IMR-90 (cell line): ENCODE measurements at regions not wholly inside any gene's neighbourhood (a gene's known extent, or its start where the extent isn't known, plus 50 kb on each side); places are given as distances from the start of the nearest gene placed in this dataset.

ENCODE experiments used
- ATAC-seq: fragments of 200-7000 bp; cut with Tn5 transposase; 2 replicates; pipeline ENCODE4 v1.9.1; 2020; ENCODE audit warnings: low read depth, mild to moderate bottlenecking, moderate library complexity
- BruUV-seq: library from RNA; stranded (reverse); fragments of 400-500 nt; replicated peaks from 2 replicates; lab custom pipeline; 2021; lab: Mats Ljungman, UMichigan
- CTCF ChIA-PET: fragments of 300-600 bp; formaldehyde crosslinking; extraction: SDS; loops from one replicate; lab custom pipeline; 2021; ENCODE audit warnings: antibody characterized with exemption; lab: Yijun Ruan, JAX
- POLR2A ChIA-PET: fragments of 300-600 bp; sonication (Branson Sonifier 250); formaldehyde crosslinking; loops from one replicate; lab custom pipeline; 2022; ENCODE audit warnings: antibody characterized with exemption; ENCODE audit not compliant: unreplicated experiment; lab: Charles Lee
- DNase-seq: peaks from one replicate; pipeline ENCODE4 v3.0.0; 2013
- H2AFZ ChIP-seq: replicated peaks from 2 replicates; pipeline ENCODE3; 2013; ENCODE audit warnings: low read length, mild to moderate bottlenecking; ENCODE audit not compliant: poor library complexity
- H2AK5ac ChIP-seq: 2 replicates; pipeline ENCODE4 v1.6.1; 2013; ENCODE audit warnings: low read depth, low read length, inconsistent platforms
- H2AK9ac ChIP-seq: replicated peaks from 2 replicates; pipeline ENCODE3; 2013; ENCODE audit warnings: mild to moderate bottlenecking, low read depth, low read length, moderate library complexity; ENCODE audit not compliant: poor library complexity
- H2BK120ac ChIP-seq: 2 replicates; pipeline ENCODE4 v1.6.1; 2013; ENCODE audit warnings: low read depth, low read length, inconsistent platforms
- H2BK15ac ChIP-seq: 3 replicates; pipeline ENCODE4 v1.6.1; 2013; ENCODE audit warnings: low read depth, low read length, inconsistent platforms
- H2BK20ac ChIP-seq: 2 replicates; pipeline ENCODE4 v1.6.1; 2013; ENCODE audit warnings: low read depth, mild to moderate bottlenecking, inconsistent platforms, low read length, moderate library complexity
- H2BK5ac ChIP-seq: 2 replicates; pipeline ENCODE4 v1.6.1; 2013; ENCODE audit warnings: mild to moderate bottlenecking, low read depth, low read length, inconsistent platforms; ENCODE audit not compliant: poor library complexity, severe bottlenecking
- H3K14ac ChIP-seq: replicated peaks from 2 replicates; pipeline ENCODE4 v1.6.1; 2013; ENCODE audit warnings: low read depth, low read length, inconsistent platforms
- H3K18ac ChIP-seq: 2 replicates; pipeline ENCODE4 v1.6.1; 2013; ENCODE audit warnings: low read depth, low read length, control low read depth
- H3K23ac ChIP-seq: 2 replicates; pipeline ENCODE4 v1.6.1; 2013; ENCODE audit warnings: low read depth, low read length, inconsistent platforms
- H3K27ac ChIP-seq: 2 replicates; pipeline ENCODE4 v1.5.1; 2013; ENCODE audit warnings: mild to moderate bottlenecking, control low read depth, low read length; ENCODE audit not compliant: insufficient read depth
- H3K27me3 ChIP-seq: 2 replicates; pipeline ENCODE4 v1.6.1; 2013; ENCODE audit warnings: low read length; ENCODE audit not compliant: control insufficient read depth, insufficient read depth
- H3K36me3 ChIP-seq: 2 replicates; pipeline ENCODE4 v1.6.1; 2013; ENCODE audit warnings: low read length, mixed read lengths; ENCODE audit not compliant: control insufficient read depth, insufficient read depth
- H3K4ac ChIP-seq: 2 replicates; pipeline ENCODE4 v1.6.1; 2013; ENCODE audit warnings: low read depth, low read length, inconsistent platforms
- H3K4me1 ChIP-seq: 2 replicates; pipeline ENCODE4 v1.6.1; 2013; ENCODE audit warnings: low read length, mixed read lengths; ENCODE audit not compliant: control insufficient read depth, insufficient read depth
- H3K4me2 ChIP-seq: 2 replicates; pipeline ENCODE4 v1.6.1; 2013; ENCODE audit warnings: low read depth, mild to moderate bottlenecking, control low read depth, low read length, moderate library complexity
- H3K4me3 ChIP-seq: 2 replicates; pipeline ENCODE4 v1.5.1; 2013; ENCODE audit warnings: low read depth, mild to moderate bottlenecking, control low read depth, low read length, moderate library complexity; ENCODE audit not compliant: insufficient read depth
- H3K56ac ChIP-seq: 2 replicates; pipeline ENCODE4 v1.6.1; 2013; ENCODE audit warnings: low read length, inconsistent platforms; ENCODE audit not compliant: insufficient read depth; ENCODE audit errors: extremely low read depth
- H3K79me1 ChIP-seq, 2 experiments: 2 replicates each; pipeline ENCODE4 v1.6.1; 2013; ENCODE audit warnings: low read length in 2 of 2, inconsistent platforms in 1 of 2, low read depth in 1 of 2
- H3K9ac ChIP-seq: 2 replicates; pipeline ENCODE4 v1.6.1; 2013; ENCODE audit warnings: low read depth, low read length, control low read depth
- H3K9me1 ChIP-seq: 2 replicates; pipeline ENCODE4 v1.6.1; 2013; ENCODE audit warnings: low read length, inconsistent platforms; ENCODE audit not compliant: insufficient read depth
- H3K9me3 ChIP-seq: 2 replicates; pipeline ENCODE4 v1.6.1; 2013; ENCODE audit warnings: low read length; ENCODE audit not compliant: control insufficient read depth, insufficient read depth
- H4K20me1 ChIP-seq: 2 replicates; pipeline ENCODE4 v1.6.1; 2013; ENCODE audit warnings: low read length, inconsistent platforms; ENCODE audit not compliant: insufficient read depth
- H4K5ac ChIP-seq: 2 replicates; pipeline ENCODE4 v1.6.1; 2013; ENCODE audit warnings: mild to moderate bottlenecking, low read depth, low read length, control low read depth
- H4K8ac ChIP-seq, 2 experiments: 2 replicates each; pipeline ENCODE4 v1.6.1; 2013; ENCODE audit warnings: low read depth in 2 of 2, low read length in 2 of 2, control low read depth in 1 of 2, inconsistent platforms in 1 of 2
- H4K91ac ChIP-seq: 2 replicates; pipeline ENCODE4 v1.6.1; 2013; ENCODE audit warnings: low read depth, low read length, inconsistent platforms; ENCODE audit not compliant: insufficient read depth
- CEBPB ChIP-seq: IDR thresholded peaks from 2 replicates; pipeline ENCODE4 v1.6.1; 2012; ENCODE audit warnings: low read depth, low read length, improper control_type of control experiment
- FOS ChIP-seq: fragments of 150-350 bp; IDR thresholded peaks from 2 replicates; pipeline ENCODE4 v1.6.1; 2016; ENCODE audit warnings: low read depth, low read length
- WGBS, 2 experiments: methylation state at CpG; one replicate each; pipeline versions ENCODE4 v1.1.5 to v1.1.7; 2013; ENCODE audit warnings: missing lambda C conversion rate in 2 of 2; ENCODE audit not compliant: insufficient read length in 1 of 2; ENCODE audit errors: extremely low coverage in 2 of 2; 5-methylcytosine and 5-hydroxymethylcytosine counted together
- dilution Hi-C: fragments of 300-500 bp; cut with HindIII; formaldehyde crosslinking; loops from one replicate; pipeline ENCODE4 v1.14.3; 2018; ENCODE audit warnings: low sequenced_read_pairs; ENCODE audit not compliant: unreplicated experiment
- in situ Hi-C: fragments of 300-500 bp; cut with MboI; formaldehyde crosslinking; loops from 3 replicates; pipeline ENCODE4 v1.14.3; 2019; ENCODE audit warnings: low sequenced_read_pairs, inconsistent platforms, mixed read lengths
- intact Hi-C: fragments of 100-400 bp; cut with micrococcal nuclease; formaldehyde crosslinking; loops from 2 replicates; pipeline ENCODE4 v1.10.0; 2022

GRCh38 chr3:21914451-21914850 lies 163.4 kb upstream of the ZNF385D start:
- no peak overlapping the region for H3K4me3 ChIP-seq
- no peak overlapping the region for H3K4ac ChIP-seq
- no peak overlapping the region for H3K4me2 ChIP-seq
- H2AFZ ChIP-seq = no peak overlapping the region
- H3K23ac ChIP-seq = no peak overlapping the region
- DNase-seq (peak; percentile 4), ATAC-seq (no peak)
- no peak overlapping the region for H2AK5ac ChIP-seq
- ChIA-PET CTCF (no interaction called here), POLR2A (no interaction called here)
- no peak overlapping the region for H3K18ac ChIP-seq
- in situ Hi-C loops = no loop called here
- H3K27ac ChIP-seq = no peak overlapping the region
- BruUV-seq = no TSS peak
- no peak overlapping the region for H2AK9ac ChIP-seq
- no peak overlapping the region for H4K5ac ChIP-seq
- no peaks in the 10 kb centered on the region for H3K27me3 ChIP-seq
- H3K9me1 ChIP-seq = no peaks in the 10 kb centered on the region
- H4K91ac ChIP-seq = no peak overlapping the region
- H3K56ac ChIP-seq = no peak overlapping the region
- H4K8ac ChIP-seq = no peak overlapping the region
- no peaks in the 10 kb centered on the region for H4K20me1 ChIP-seq
- intact Hi-C loops = no loop called here
- no peaks in the 10 kb centered on the region for H3K4me1 ChIP-seq
- no peaks in the 10 kb centered on the region for H3K36me3 ChIP-seq
- no peak overlapping the region for H3K14ac ChIP-seq
- H2BK15ac ChIP-seq = no peak overlapping the region
- dilution Hi-C loops = no loop called here
- no peak overlapping the region for H2BK5ac ChIP-seq
- no CpG with 5 or more reads among the region's 2 CpGs for WGBS, 2 experiments
- H3K79me1 ChIP-seq = no peaks in the 10 kb centered on the region
- TF ChIP-seq CEBPB (peak; percentile 60), FOS (no peak)
- no peaks in the 10 kb centered on the region for H3K9me3 ChIP-seq
- no peak overlapping the region for H3K9ac ChIP-seq
- no peak overlapping the region for H2BK20ac ChIP-seq
- no peak overlapping the region for H2BK120ac ChIP-seq
